Trophoblast cell (in vitro differentiated cells and primary cell): ENCODE measurements at regions not wholly inside any gene's neighbourhood (a gene's known extent, or its start where the extent isn't known, plus 50 kb on each side); places are given as distances from the start of the nearest gene placed in this dataset.

ENCODE experiments used
- DNase-seq, 2 donors: peaks; one replicate each; pipeline ENCODE4 v3.0.0-alpha.2; 2016
- H2AFZ ChIP-seq: 2 replicates; pipeline ENCODE4 v1.6.1; 2013; ENCODE audit warnings: low read length, moderate library complexity, mild to moderate bottlenecking; ENCODE audit not compliant: insufficient read depth, poor library complexity
- H2AK5ac ChIP-seq: 2 replicates; pipeline ENCODE4 v1.6.1; 2013; ENCODE audit warnings: mild to moderate bottlenecking, low read length
- H2BK120ac ChIP-seq: 2 replicates; pipeline ENCODE4 v1.6.1; 2013; ENCODE audit warnings: low read length, mild to moderate bottlenecking, moderate library complexity; ENCODE audit not compliant: insufficient read depth, poor library complexity
- H2BK12ac ChIP-seq: 2 replicates; pipeline ENCODE4 v1.6.1; 2013; ENCODE audit warnings: mild to moderate bottlenecking, low read length, moderate library complexity
- H2BK5ac ChIP-seq: 2 replicates; pipeline ENCODE4 v1.6.1; 2013; ENCODE audit warnings: low read length, low read depth, moderate library complexity, mild to moderate bottlenecking; ENCODE audit not compliant: poor library complexity
- H3K14ac ChIP-seq: 2 replicates; pipeline ENCODE4 v1.6.1; 2013; ENCODE audit warnings: mild to moderate bottlenecking, low read length
- H3K18ac ChIP-seq: 2 replicates; pipeline ENCODE4 v1.6.1; 2013; ENCODE audit warnings: mild to moderate bottlenecking, low read length
- H3K23ac ChIP-seq: 2 replicates; pipeline ENCODE4 v1.6.1; 2013; ENCODE audit warnings: low read length
- H3K27ac ChIP-seq: 2 replicates; pipeline ENCODE4 v1.5.1; 2013; ENCODE audit warnings: low read depth, mild to moderate bottlenecking, inconsistent platforms, low read length, moderate library complexity
- H3K27me3 ChIP-seq: 2 replicates; pipeline ENCODE4 v1.6.1; 2013; ENCODE audit warnings: inconsistent platforms, mild to moderate bottlenecking, low read length, moderate library complexity; ENCODE audit not compliant: insufficient read depth
- H3K36me3 ChIP-seq, 2 experiments: 1 replicate in 1 of 2; 2 replicates in 1 of 2; pipeline ENCODE4 v1.6.1; 2013; ENCODE audit warnings: low read length in 2 of 2, mild to moderate bottlenecking in 2 of 2, moderate library complexity in 1 of 2; ENCODE audit not compliant: insufficient read depth in 2 of 2, control insufficient read depth in 1 of 2
- H3K4ac ChIP-seq: 2 replicates; pipeline ENCODE4 v1.6.1; 2013; ENCODE audit warnings: low read depth, mild to moderate bottlenecking, low read length, moderate library complexity
- H3K4me1 ChIP-seq, 2 experiments: 1 replicate in 1 of 2; 2 replicates in 1 of 2; pipeline ENCODE4 v1.6.1; 2013; ENCODE audit warnings: low read length in 2 of 2, mild to moderate bottlenecking in 2 of 2, moderate library complexity in 1 of 2; ENCODE audit not compliant: insufficient read depth in 2 of 2, control insufficient read depth in 1 of 2
- H3K4me2 ChIP-seq: 2 replicates; pipeline ENCODE4 v1.6.1; 2013; ENCODE audit warnings: inconsistent platforms, mild to moderate bottlenecking, low read length, moderate library complexity
- H3K4me3 ChIP-seq: 2 replicates; pipeline ENCODE4 v1.5.1; 2013; ENCODE audit warnings: mild to moderate bottlenecking, low read depth, low read length, inconsistent platforms
- H3K79me1 ChIP-seq: one replicate; pipeline ENCODE4 v1.6.1; 2013; ENCODE audit warnings: low read length
- H3K79me2 ChIP-seq: 2 replicates; pipeline ENCODE4 v1.6.1; 2013; ENCODE audit warnings: low read length, mild to moderate bottlenecking; ENCODE audit not compliant: control insufficient read depth, insufficient read depth, poor library complexity
- H3K9ac ChIP-seq: 2 replicates; pipeline ENCODE4 v1.6.1; 2013; ENCODE audit warnings: mild to moderate bottlenecking, low read length
- H3K9me3 ChIP-seq: 2 replicates; pipeline ENCODE4 v1.6.1; 2013; ENCODE audit warnings: low read depth, mild to moderate bottlenecking, control low read depth, inconsistent platforms, low read length; ENCODE audit not compliant: insufficient read depth
- H4K12ac ChIP-seq: 2 replicates; pipeline ENCODE4 v1.6.1; 2013; ENCODE audit warnings: low read depth, mild to moderate bottlenecking, low read length, moderate library complexity
- H4K8ac ChIP-seq: 2 replicates; pipeline ENCODE4 v1.6.1; 2013; ENCODE audit warnings: low read depth, mild to moderate bottlenecking, low read length, moderate library complexity
- H4K91ac ChIP-seq: one replicate; pipeline ENCODE4 v1.6.1; 2013; ENCODE audit warnings: low read depth, mild to moderate bottlenecking, low read length, moderate library complexity
- WGBS: extraction: QIAGEN DNeasy Blood & Tissue Kit; methylation state at CpG from one replicate; pipeline ENCODE4 v1.1.7; 2013; ENCODE audit warnings: missing lambda C conversion rate; ENCODE audit not compliant: insufficient read length, insufficient coverage; ENCODE audit errors: extremely low coverage; 5-methylcytosine and 5-hydroxymethylcytosine counted together

GRCh38 chr20:9926007-9926406 is 87.1 kb upstream of the PAK5 start:
- Histone ChIP-seq H3K27me3 (no peaks in the 10 kb centered on the region), H4K12ac (no peak overlapping the region), H3K36me3 (no peaks in the 10 kb centered on the region), H3K79me1 (no peaks in the 10 kb centered on the region), H3K9me3 (no peaks in the 10 kb centered on the region), H4K91ac (no peak overlapping the region), H3K4me3 (no peak overlapping the region), H3K4ac (no peak overlapping the region), H2AFZ (no peak overlapping the region), H2BK12ac (no peak overlapping the region), H3K18ac (no peak overlapping the region), H3K23ac (no peak overlapping the region), H2BK120ac (no peak overlapping the region), H3K79me2 (no peaks in the 10 kb centered on the region), H2AK5ac (no peak overlapping the region), H3K4me1 (no peaks in the 10 kb centered on the region), H2BK5ac (no peak overlapping the region), H4K8ac (no peak overlapping the region), H3K4me2 (no peak overlapping the region), H3K14ac (no peak overlapping the region), H3K27ac (no peak overlapping the region), H3K9ac (no peak overlapping the region)
- WGBS = no CpG with 5 or more reads among the region's 1 CpG
- DNase-seq = no peak

- no CpG with 5 or more reads among the region's 4 CpGs for WGBS
- H3K4me1 ChIP-seq = no peaks in the 10 kb centered on the region
- no peak overlapping the region for H4K8ac ChIP-seq
- H2BK5ac ChIP-seq = no peak overlapping the region
- H3K36me3 ChIP-seq = no peaks in the 10 kb centered on the region
- no peak overlapping the region for H3K27ac ChIP-seq
- no peak overlapping the region for H3K23ac ChIP-seq
- H2AFZ ChIP-seq = no peak overlapping the region
- no peak overlapping the region for H3K4me3 ChIP-seq
- no peaks in the 10 kb centered on the region for H3K79me1 ChIP-seq
- no peaks in the 10 kb centered on the region for H3K27me3 ChIP-seq
- H3K4ac ChIP-seq = no peak overlapping the region
- no peak overlapping the region for H2AK5ac ChIP-seq
- no peak overlapping the region for H2BK12ac ChIP-seq
- no peak for DNase-seq
- H4K91ac ChIP-seq = no peak overlapping the region
- no peak overlapping the region for H3K18ac ChIP-seq
- no peak overlapping the region for H4K12ac ChIP-seq
- H3K4me2 ChIP-seq = no peak overlapping the region
- no peak overlapping the region for H3K9ac ChIP-seq
- no peaks in the 10 kb centered on the region for H3K9me3 ChIP-seq
- no peak overlapping the region for H3K14ac ChIP-seq
- no peaks in the 10 kb centered on the region for H3K79me2 ChIP-seq
- H2BK120ac ChIP-seq = no peak overlapping the region
Observed at GRCh38 chr20:9923648-9924047, 84.8 kb upstream of the PAK5 start.

- no peak overlapping the region for H3K27ac ChIP-seq
- no peak overlapping the region for H4K12ac ChIP-seq
- H2BK120ac ChIP-seq = no peak overlapping the region
- no peaks in the 10 kb centered on the region for H3K79me1 ChIP-seq
- no peaks in the 10 kb centered on the region for H3K4me1 ChIP-seq
- H4K91ac ChIP-seq = no peak overlapping the region
- no peaks in the 10 kb centered on the region for H3K9me3 ChIP-seq
- no CpG with 5 or more reads among the region's 2 CpGs for WGBS
- H4K8ac ChIP-seq = no peak overlapping the region
- no peak overlapping the region for H3K4me3 ChIP-seq
- H3K27me3 ChIP-seq = no peaks in the 10 kb centered on the region
- H2BK5ac ChIP-seq = no peak overlapping the region
- no peak overlapping the region for H3K23ac ChIP-seq
- H3K4ac ChIP-seq = no peak overlapping the region
- H2AFZ ChIP-seq = no peak overlapping the region
- H3K36me3 ChIP-seq = no peaks in the 10 kb centered on the region
- no peak for DNase-seq
- H2BK12ac ChIP-seq = no peak overlapping the region
- no peak overlapping the region for H3K18ac ChIP-seq
- H3K4me2 ChIP-seq = no peak overlapping the region
- H3K14ac ChIP-seq = no peak overlapping the region
- no peak overlapping the region for H3K9ac ChIP-seq
- H2AK5ac ChIP-seq = no peak overlapping the region
- no peaks in the 10 kb centered on the region for H3K79me2 ChIP-seq
Observed at GRCh38 chr20:9920866-9921265, 82.0 kb upstream of the PAK5 start.

- no peak overlapping the region for H3K9ac ChIP-seq
- no peaks in the 10 kb centered on the region for H3K9me3 ChIP-seq
- H4K8ac ChIP-seq = no peak overlapping the region
- no peaks in the 10 kb centered on the region for H3K79me2 ChIP-seq
- no peak overlapping the region for H3K4me2 ChIP-seq
- no peaks in the 10 kb centered on the region for H3K36me3 ChIP-seq
- H3K27ac ChIP-seq = no peak overlapping the region
- no peaks in the 10 kb centered on the region for H3K79me1 ChIP-seq
- no peak overlapping the region for H3K4me3 ChIP-seq
- no peak overlapping the region for H3K4ac ChIP-seq
- WGBS = no CpG with 5 or more reads among the region's 5 CpGs
- H3K4me1 ChIP-seq = no peaks in the 10 kb centered on the region
- H2AK5ac ChIP-seq = no peak overlapping the region
- H2BK120ac ChIP-seq = no peak overlapping the region
- no peak overlapping the region for H2BK12ac ChIP-seq
- DNase-seq = no peak
- no peaks in the 10 kb centered on the region for H3K27me3 ChIP-seq
- H2BK5ac ChIP-seq = no peak overlapping the region
- no peak overlapping the region for H3K18ac ChIP-seq
- no peak overlapping the region for H2AFZ ChIP-seq
- no peak overlapping the region for H3K14ac ChIP-seq
- no peak overlapping the region for H4K91ac ChIP-seq
- no peak overlapping the region for H4K12ac ChIP-seq
- H3K23ac ChIP-seq = no peak overlapping the region
Observed at GRCh38 chr20:9919271-9920014, 80.6 kb upstream of the PAK5 start.
